Osteoblast (primary cell): ENCODE measurements at regions not wholly inside any gene's neighbourhood (a gene's known extent, or its start where the extent isn't known, plus 50 kb on each side); places are given as distances from the start of the nearest gene placed in this dataset.

ENCODE experiments used
- DNase-seq: peaks from one replicate; pipeline ENCODE4 v3.0.0; 2011; ENCODE audit warnings: low spot score, mixed read lengths; ENCODE audit not compliant: insufficient read length; ENCODE audit errors: missing footprints
- H2AFZ ChIP-seq: 2 replicates; pipeline ENCODE4 v1.6.0; 2011; ENCODE audit warnings: mild to moderate bottlenecking, low read length
- H3K27ac ChIP-seq: 2 replicates; pipeline ENCODE4 v1.5.1; 2011; ENCODE audit warnings: mild to moderate bottlenecking, low read depth, low read length, moderate library complexity
- H3K27me3 ChIP-seq: 2 replicates; pipeline ENCODE4 v1.6.0; 2012; ENCODE audit warnings: mild to moderate bottlenecking, control low read depth, inconsistent platforms, low read length, moderate library complexity; ENCODE audit not compliant: insufficient read depth
- H3K36me3 ChIP-seq: 2 replicates; pipeline ENCODE4 v1.5.1; 2011; ENCODE audit warnings: mild to moderate bottlenecking, low read length, control low read depth, moderate library complexity; ENCODE audit not compliant: insufficient read depth
- H3K4me1 ChIP-seq: 2 replicates; pipeline ENCODE4 v1.5.1; 2011; ENCODE audit warnings: mild to moderate bottlenecking, low read length, control low read depth, moderate library complexity; ENCODE audit not compliant: insufficient read depth
- H3K4me2 ChIP-seq: 2 replicates; pipeline ENCODE4 v1.6.0; 2011; ENCODE audit warnings: mild to moderate bottlenecking, low read length; ENCODE audit not compliant: insufficient read depth
- H3K4me3 ChIP-seq: fragments of 200-600 bp; sonication (generic); 3 replicates; pipeline ENCODE4 v1.5.1; 2012; ENCODE audit warnings: mild to moderate bottlenecking, low read length, inconsistent platforms; ENCODE audit not compliant: insufficient read depth
- H3K79me2 ChIP-seq: 2 replicates; pipeline ENCODE4 v1.6.0; 2012; ENCODE audit warnings: mild to moderate bottlenecking, low read length, control low read depth, inconsistent platforms; ENCODE audit not compliant: insufficient read depth
- H3K9me3 ChIP-seq: 2 replicates; pipeline ENCODE4 v1.5.1; 2011; ENCODE audit warnings: low read depth, low read length, control low read depth
- H4K20me1 ChIP-seq: 2 replicates; pipeline ENCODE4 v1.6.0; 2012; ENCODE audit warnings: mild to moderate bottlenecking, low read length, control low read depth; ENCODE audit not compliant: insufficient read depth
- CTCF ChIP-seq: IDR thresholded peaks from 2 replicates; pipeline ENCODE4 v1.5.1; 2011; ENCODE audit warnings: mild to moderate bottlenecking, low read depth, low read length, moderate library complexity; ENCODE audit errors: extremely low read depth

- Histone ChIP-seq H3K4me1 (no peaks in the 10 kb centered on the region), H3K79me2 (no peaks in the 10 kb centered on the region), H3K27me3 (no peaks in the 10 kb centered on the region), H3K4me3 (no peak overlapping the region), H2AFZ (no peak overlapping the region), H3K4me2 (no peak overlapping the region), H3K36me3 (no peaks in the 10 kb centered on the region), H3K27ac (no peak overlapping the region), H4K20me1 (no peaks in the 10 kb centered on the region), H3K9me3 (no peaks in the 10 kb centered on the region)
- no peak for DNase-seq
- no peak for TF ChIP-seq CTCF
These were observed 390.4 kb upstream of the VRK2 start for GRCh38 chr2:57656198-57656597.

GRCh38 chr2:57669570-57669969 lies 377.0 kb upstream of the VRK2 start:
- no peak overlapping the region for H2AFZ ChIP-seq
- H3K27me3 ChIP-seq = no peaks in the 10 kb centered on the region
- H3K27ac ChIP-seq = no peak overlapping the region
- H3K79me2 ChIP-seq = no peaks in the 10 kb centered on the region
- no peaks in the 10 kb centered on the region for H4K20me1 ChIP-seq
- H3K4me1 ChIP-seq = no peaks in the 10 kb centered on the region
- no peaks in the 10 kb centered on the region for H3K9me3 ChIP-seq
- DNase-seq = no peak
- H3K4me2 ChIP-seq = no peak overlapping the region
- no peak overlapping the region for H3K4me3 ChIP-seq
- no peak for TF ChIP-seq CTCF
- no peaks in the 10 kb centered on the region for H3K36me3 ChIP-seq

- no peaks in the 10 kb centered on the region for H3K36me3 ChIP-seq
- H3K27ac ChIP-seq = no peak overlapping the region
- H3K27me3 ChIP-seq = no peaks in the 10 kb centered on the region
- no peak for TF ChIP-seq CTCF
- H4K20me1 ChIP-seq = no peaks in the 10 kb centered on the region
- no peak overlapping the region for H2AFZ ChIP-seq
- H3K4me3 ChIP-seq = no peak overlapping the region
- no peak for DNase-seq
- no peaks in the 10 kb centered on the region for H3K79me2 ChIP-seq
- H3K4me1 ChIP-seq = no peaks in the 10 kb centered on the region
- H3K9me3 ChIP-seq = no peaks in the 10 kb centered on the region
- H3K4me2 ChIP-seq = no peak overlapping the region
These were observed 372.6 kb upstream of the VRK2 start for GRCh38 chr2:57674025-57674424.

GRCh38 chr2:57674743-57675142 lies 371.9 kb upstream of the VRK2 start:
- no peaks in the 10 kb centered on the region for H3K27me3 ChIP-seq
- H3K4me3 ChIP-seq = no peak overlapping the region
- no peaks in the 10 kb centered on the region for H4K20me1 ChIP-seq
- H3K9me3 ChIP-seq = no peaks in the 10 kb centered on the region
- no peak overlapping the region for H3K27ac ChIP-seq
- H2AFZ ChIP-seq = no peak overlapping the region
- no peak for DNase-seq
- no peaks in the 10 kb centered on the region for H3K79me2 ChIP-seq
- no peak overlapping the region for H3K4me2 ChIP-seq
- no peak for TF ChIP-seq CTCF
- H3K36me3 ChIP-seq = no peaks in the 10 kb centered on the region
- H3K4me1 ChIP-seq = no peaks in the 10 kb centered on the region
